EL (cell line): ENCODE measurements at regions not wholly inside any gene's neighbourhood (a gene's known extent, or its start where the extent isn't known, plus 50 kb on each side); places are given as distances from the start of the nearest gene placed in this dataset.

Experiments used
- DNase-seq: peaks from one replicate; pipeline ENCODE4 v3.0.0-alpha.2; 2016

GRCh38 chr15:93138681-93139250, 49.8 kb upstream of the RGMA start:
- DNase-seq, result no peak
